Activated T-cell treated with anti-CD3 and anti-CD28 coated beads, Interleukin-2, amount 50 U/mL, for 48 hours (primary cell): ENCODE measurements at regions not wholly inside any gene's neighbourhood (a gene's known extent, or its start where the extent isn't known, plus 50 kb on each side); places are given as distances from the start of the nearest gene placed in this dataset.

Experiments used
- DNase-seq, 2 experiments: peaks; one replicate each; pipeline ENCODE4 v3.0.0-alpha.2; 2020

- DNase-seq, result no peak
These were observed 388.9 kb upstream of the SGCD start for GRCh38 chr5:155938051-155938450.

- no peak for DNase-seq
These were observed 385.6 kb upstream of the SGCD start for GRCh38 chr5:155941340-155941739.

GRCh38 chr5:155943516-155944407 lies 383.2 kb upstream of the SGCD start:
- DNase-seq, result peak; percentile 20 to 28

DNA sequence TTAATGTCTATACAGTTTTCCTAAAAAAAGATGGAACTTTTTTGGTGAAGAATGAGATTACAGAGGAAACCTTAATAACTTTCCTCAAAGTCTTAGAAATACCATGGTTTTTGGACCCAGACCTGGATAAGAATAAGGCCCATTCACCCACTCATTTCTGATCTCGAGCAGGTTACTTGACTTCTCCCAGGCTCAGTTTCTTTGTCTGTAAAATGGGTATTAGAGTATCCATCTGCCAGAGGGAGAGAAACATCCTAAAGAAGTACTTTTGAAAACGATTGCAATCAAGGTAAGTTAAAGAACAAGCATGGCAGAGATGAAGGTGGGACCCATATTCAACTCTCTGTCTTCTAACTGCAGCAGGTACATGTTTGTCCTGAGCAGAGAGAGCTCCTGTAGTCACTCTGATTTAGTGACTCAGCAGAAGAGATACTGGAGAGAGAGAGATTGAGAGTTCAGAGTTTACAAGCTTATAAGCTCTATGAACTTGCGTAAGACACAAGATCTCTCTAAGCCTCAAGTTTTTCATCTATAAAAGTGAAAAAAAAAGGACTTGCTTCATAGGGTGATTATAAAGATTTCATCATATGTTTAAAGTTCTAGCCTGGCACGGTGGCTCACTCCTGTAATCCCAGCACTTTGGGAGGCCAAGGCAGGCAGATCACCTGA lies 379.4 kb upstream of the SGCD start:
- no peak for DNase-seq

DNA sequence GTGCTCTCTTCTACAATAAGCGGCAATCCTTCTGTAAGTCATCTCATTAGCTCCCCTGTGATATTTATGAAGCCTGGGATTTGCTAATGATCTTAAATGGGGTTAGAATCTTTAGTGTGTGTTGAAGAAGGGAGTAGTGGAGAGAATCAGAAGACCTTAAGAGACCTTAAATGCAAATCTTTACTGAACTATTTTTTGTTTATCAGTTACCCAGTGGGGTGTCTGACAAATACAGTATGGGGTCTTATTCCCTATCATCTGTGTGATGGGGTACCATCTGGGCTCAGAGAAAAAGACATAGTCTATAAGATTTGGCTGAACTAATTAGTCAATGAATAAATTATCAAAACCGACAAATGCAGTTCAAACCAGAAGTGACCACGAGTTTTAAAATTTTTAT lies 378.4 kb upstream of the SGCD start:
- no peak for DNase-seq

DNA sequence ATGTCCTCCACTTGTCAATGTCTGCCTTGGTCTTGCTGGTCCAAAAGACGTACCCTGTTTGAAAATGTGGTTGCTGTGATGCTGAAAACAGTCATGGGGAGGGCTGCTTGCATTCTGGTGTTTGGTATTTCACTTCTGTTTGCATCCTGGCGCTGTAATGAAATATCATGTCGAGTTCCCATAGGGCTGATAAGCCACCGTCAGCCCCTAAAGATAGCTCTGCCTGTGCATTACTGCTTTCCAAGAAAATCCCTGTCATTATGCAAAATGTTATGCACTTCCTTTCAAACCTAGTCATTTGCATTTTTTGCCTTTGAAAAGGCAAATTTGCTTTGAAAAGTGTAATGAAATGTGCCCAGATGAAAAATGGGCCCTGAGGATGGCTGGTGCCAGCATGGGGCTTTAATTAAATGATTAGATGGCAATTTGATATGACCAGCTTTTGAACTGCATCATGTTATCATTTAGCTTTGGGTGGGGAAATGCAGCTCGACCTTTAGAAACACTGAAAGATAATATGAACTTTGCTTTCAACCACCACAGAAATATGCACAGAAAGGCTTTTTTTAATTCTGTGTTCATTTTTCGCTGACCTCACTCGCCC lies 374.4 kb upstream of the SGCD start:
- no peak for DNase-seq

- DNase-seq, result peak in 1 of 2 experiments; percentile 17
These were observed 373.6 kb upstream of the SGCD start for GRCh38 chr5:155953335-155953734.

- no peak for DNase-seq
These were observed 372.1 kb upstream of the SGCD start for GRCh38 chr5:155954701-155955445.

GRCh38 chr5:155957884-155958283 lies 369.1 kb upstream of the SGCD start:
- DNase-seq, result no peak

- DNase-seq, result no peak
These were observed 367.9 kb upstream of the SGCD start for GRCh38 chr5:155959082-155959481.

DNA sequence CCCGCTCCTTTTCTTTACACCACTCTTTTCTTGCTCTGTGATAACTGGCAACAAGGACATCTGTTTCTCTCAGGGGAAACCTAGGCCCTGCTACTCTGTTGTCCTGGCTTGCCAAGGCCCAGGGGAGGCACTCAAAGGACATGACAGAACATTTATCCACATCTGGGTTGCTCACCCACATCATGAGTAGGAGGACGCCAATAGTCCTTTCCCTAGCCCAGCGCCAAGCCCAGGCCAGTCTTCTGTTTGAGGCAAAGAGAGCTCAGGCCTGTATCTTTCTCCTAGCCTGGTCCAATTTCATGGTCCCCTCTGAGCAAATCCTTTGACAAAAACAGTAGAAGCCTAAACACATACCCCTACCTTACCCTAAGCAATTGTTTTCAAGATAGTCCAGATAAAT lies 366.8 kb upstream of the SGCD start:
- DNase-seq, result no peak

DNA sequence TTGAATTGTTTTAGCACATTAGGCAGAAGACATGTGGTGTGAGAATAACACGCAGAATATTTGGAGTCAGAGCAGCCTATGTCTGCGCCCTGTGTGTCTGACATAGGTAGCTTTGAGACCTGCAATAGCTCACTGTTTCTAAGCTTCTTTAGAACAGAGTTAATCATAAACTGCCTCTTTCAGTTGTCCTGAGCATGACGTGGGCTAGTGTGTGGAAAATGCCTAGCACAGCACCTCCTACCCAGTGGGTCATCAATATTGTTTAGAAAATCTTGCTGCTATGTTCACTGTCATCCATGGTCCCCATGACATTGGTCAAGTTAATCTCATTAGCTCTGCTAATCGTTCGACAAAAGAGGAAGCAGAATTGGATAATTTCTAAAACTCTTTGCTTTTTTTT lies 357.4 kb upstream of the SGCD start:
- no peak for DNase-seq

DNA sequence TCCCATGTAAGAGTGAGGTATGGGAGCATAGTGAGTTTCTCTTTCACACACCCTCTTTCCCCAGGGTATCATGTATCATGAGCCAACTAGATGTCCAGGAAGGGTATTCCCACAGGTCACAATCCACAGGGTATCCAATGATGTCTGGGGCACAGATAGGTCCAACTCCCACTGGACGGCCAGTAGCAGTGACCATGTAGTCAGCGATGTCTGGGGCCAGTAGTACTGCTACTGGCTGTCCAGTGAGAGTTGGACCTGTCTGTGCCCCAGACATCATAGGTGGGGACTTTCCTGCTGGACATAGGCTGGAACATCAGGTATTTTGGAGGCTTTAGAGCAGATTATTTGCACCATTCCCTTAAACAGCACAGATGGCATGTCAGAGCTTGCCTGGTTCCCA lies 352.6 kb upstream of the SGCD start:
- no peak for DNase-seq

- DNase-seq, result no peak
These were observed 348.1 kb upstream of the SGCD start for GRCh38 chr5:155978850-155979249.

- no peak for DNase-seq
These were observed 344.6 kb upstream of the SGCD start for GRCh38 chr5:155982354-155982753.

DNA sequence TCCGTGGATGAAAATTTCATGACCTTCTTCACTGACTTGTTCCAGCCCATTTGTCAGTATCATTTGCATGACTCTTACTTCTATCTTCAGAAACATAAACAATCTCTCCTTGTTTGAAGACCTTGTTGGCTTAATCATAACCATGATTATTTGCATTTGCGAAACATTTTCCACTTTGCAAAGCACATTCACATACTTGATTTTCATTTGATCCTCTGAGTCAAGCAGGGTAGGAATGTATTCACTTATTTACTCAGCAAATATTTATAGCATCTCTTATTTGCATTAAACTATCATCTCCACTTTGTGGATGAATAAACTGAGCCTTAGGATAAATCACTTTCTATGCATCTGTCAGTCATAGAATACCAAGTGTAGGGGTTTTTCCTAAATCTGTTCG lies 343.0 kb upstream of the SGCD start:
- DNase-seq, result no peak

GRCh38 chr5:155987265-155987810 lies 339.6 kb upstream of the SGCD start:
- DNase-seq, result no peak

DNA sequence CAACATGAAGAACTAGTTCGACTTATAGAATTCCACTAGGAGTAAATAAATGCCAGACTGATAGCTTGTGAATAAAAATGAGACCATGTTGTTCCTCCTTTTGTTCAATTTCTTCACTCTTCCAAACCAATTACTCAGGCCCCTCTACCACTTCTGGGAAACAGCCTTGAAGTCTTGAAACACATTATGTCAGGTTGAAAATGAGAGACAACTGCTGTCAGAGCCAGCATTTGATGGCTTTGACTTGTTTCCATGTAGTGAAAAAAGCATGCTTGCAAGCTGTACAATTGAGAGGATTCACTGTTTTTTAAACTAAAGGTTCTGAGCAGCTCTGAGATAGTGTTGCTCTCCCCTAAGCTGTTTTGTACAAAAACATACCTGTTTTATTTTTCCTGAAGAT lies 337.1 kb upstream of the SGCD start:
- no peak for DNase-seq

DNA sequence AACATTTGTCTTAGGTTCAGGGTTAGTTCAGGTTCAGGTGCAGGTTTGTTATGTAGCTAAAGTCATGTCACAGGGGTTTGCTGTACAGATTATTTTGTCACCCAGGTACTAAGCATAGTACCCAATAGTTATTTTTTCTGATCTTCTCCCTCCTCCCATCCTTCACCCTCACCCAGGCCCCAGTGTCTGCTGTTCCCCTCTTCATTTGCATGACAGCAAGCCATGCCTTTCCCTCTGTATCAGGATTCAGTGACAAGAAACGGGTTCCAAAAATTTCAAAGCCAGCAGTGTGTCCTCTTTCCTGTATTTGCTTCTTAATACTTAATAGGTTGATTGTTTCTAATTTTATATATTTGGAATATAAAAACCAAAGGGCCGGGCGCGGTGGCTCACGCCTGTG lies 330.8 kb upstream of the SGCD start:
- DNase-seq, result no peak

GRCh38 chr5:155998257-155998656 lies 328.7 kb upstream of the SGCD start:
- no peak for DNase-seq

- DNase-seq, result no peak
These were observed 326.8 kb upstream of the SGCD start for GRCh38 chr5:156000115-156000514.

DNA sequence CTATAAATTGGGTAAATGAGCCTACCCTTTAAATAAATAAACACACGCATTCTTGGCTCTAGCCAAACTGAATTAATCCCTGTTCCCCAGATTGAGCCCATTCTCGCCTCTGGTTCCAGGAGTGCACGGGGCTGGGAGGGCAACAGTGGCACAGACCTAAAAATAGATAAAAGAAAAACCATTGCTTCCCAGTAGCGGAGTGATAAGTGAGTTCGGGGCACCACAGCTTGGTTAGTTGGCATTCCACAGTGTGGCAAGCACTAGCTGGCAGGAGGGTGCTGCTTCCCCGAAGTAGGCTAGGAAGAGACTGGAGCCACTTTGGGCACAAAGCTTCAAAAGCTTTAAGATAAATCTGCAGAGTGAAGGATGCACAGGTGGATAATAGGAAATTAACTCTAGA lies 322.2 kb upstream of the SGCD start:
- DNase-seq, result no peak

DNA sequence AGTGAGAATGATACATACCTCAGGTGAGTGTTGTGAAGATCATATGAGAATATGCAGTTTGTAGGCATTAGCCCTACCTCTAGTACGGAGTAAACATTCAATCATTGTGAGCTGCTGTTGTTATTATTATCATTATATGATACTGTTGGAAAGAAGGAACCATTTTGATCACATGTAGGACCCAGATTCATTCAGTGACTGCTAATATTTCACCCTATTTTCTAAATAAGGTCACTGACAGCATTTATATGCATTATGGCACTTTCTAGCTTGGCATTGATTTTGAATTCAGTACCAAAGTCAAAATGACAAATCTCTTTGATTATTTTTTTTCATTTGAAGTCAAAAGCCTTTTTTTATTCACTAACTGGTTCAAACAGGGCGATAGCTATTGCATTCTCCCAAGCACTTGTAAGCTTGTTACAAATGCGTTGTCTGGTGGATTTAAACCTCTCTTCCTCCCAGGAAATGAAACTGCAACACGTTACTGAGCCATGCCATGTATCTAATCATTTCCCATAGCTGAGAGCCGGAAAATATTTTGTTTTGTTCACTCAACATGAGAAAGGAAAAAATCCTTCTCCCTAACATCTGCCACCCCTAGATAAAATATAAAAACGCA lies 320.8 kb upstream of the SGCD start:
- no peak for DNase-seq
